HG02852 (cell line): ENCODE measurements at regions not wholly inside any gene's neighbourhood (a gene's known extent, or its start where the extent isn't known, plus 50 kb on each side); places are given as distances from the start of the nearest gene placed in this dataset.
"Not testable (repeated sequence)": the region's sequence is repeated elsewhere in the genome, so short reads cannot be mapped to it uniquely, and the experiment has no call there.

Experiments
- ATAC-seq: cut with Tn5 transposase; IDR thresholded peaks from one replicate; pipeline ENCODE4 v1.9.1; 2021; ENCODE audit warnings: mild to moderate bottlenecking, moderate library complexity; ENCODE audit not compliant: unreplicated experiment

GRCh38 chr1:214141486-214141885 lies 139.5 kb upstream of the SMYD2 start:
- ATAC-seq, result no peak

GRCh38 chr1:214143006-214143992 lies 137.7 kb upstream of the SMYD2 start:
- ATAC-seq, result no peak

- ATAC-seq, result not testable (repeated sequence)
Measured at GRCh38 chr1:214144521-214144920, 136.4 kb upstream of the SMYD2 start.

- peak; percentile 75 for ATAC-seq
Measured at GRCh38 chr1:214146523-214146922, 134.4 kb upstream of the SMYD2 start.

GRCh38 chr1:214154596-214155292 lies 126.2 kb upstream of the SMYD2 start:
- ATAC-seq, result no peak

- ATAC-seq, result no peak
Measured at GRCh38 chr1:214155987-214156625, 124.9 kb upstream of the SMYD2 start.

- ATAC-seq, result no peak
Measured at GRCh38 chr1:214164173-214164572, 116.8 kb upstream of the SMYD2 start.

GRCh38 chr1:214165850-214166374 lies 115.0 kb upstream of the SMYD2 start:
- no peak for ATAC-seq

GRCh38 chr1:214174508-214175199 lies 106.3 kb upstream of the SMYD2 start:
- ATAC-seq, result no peak

GRCh38 chr1:214178102-214178501 lies 102.9 kb upstream of the SMYD2 start:
- no peak for ATAC-seq

- ATAC-seq, result no peak
Measured at GRCh38 chr1:214184992-214185391, 96.0 kb upstream of the SMYD2 start.

GRCh38 chr1:214186103-214186824 lies 94.7 kb upstream of the SMYD2 start:
- ATAC-seq, result no peak

- no peak for ATAC-seq
Measured at GRCh38 chr1:214187121-214187900, 93.6 kb upstream of the SMYD2 start.

- ATAC-seq, result no peak
Measured at GRCh38 chr1:214187933-214188332, 93.0 kb upstream of the SMYD2 start.

- no peak for ATAC-seq
Measured at GRCh38 chr1:214188835-214189234, 92.1 kb upstream of the SMYD2 start.

- ATAC-seq, result no peak
Measured at GRCh38 chr1:214192825-214193643, 87.9 kb upstream of the SMYD2 start.

GRCh38 chr1:214193691-214194090 lies 87.3 kb upstream of the SMYD2 start:
- ATAC-seq, result no peak

- ATAC-seq, result no peak
Measured at GRCh38 chr1:214198571-214198970, 82.4 kb upstream of the SMYD2 start.
